Cerebellar cortex (tissue), 1 donor: ENCODE measurements at regions not wholly inside any gene's neighbourhood (a gene's known extent, or its start where the extent isn't known, plus 50 kb on each side); places are given as distances from the start of the nearest gene placed in this dataset.
"Not testable (repeated sequence)": the region's sequence is repeated elsewhere in the genome, so short reads cannot be mapped to it uniquely, and the experiment has no call there.

Experiments
- DNase-seq: peaks from one replicate; pipeline ENCODE4 v3.0.0-alpha.2; 2015; ENCODE audit warnings: low spot score

GRCh38 chr1:116298213-116298579 is 74.8 kb upstream of the ATP1A1 start:
- DNase-seq, result not testable (repeated sequence)

DNA sequence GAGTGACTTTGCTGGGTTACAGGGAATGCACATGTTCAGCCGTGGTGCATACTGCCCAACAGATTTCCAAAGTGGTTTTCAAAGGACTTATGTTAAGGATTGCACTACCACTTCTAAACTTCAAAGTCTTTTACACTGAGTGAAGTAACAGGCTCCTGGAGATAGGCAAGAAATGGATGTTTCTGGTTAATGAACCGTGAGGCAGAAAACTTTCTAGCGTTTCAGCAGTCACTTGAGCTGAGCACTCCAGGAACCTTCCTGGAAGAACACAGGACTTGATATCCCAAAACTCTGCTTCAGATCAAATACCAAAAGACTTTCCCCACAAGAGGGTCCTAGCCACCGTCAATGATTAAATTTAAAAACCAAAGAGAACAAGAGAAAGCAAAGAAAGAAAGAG is 74.3 kb upstream of the ATP1A1 start:
- DNase-seq, result no peak

DNA sequence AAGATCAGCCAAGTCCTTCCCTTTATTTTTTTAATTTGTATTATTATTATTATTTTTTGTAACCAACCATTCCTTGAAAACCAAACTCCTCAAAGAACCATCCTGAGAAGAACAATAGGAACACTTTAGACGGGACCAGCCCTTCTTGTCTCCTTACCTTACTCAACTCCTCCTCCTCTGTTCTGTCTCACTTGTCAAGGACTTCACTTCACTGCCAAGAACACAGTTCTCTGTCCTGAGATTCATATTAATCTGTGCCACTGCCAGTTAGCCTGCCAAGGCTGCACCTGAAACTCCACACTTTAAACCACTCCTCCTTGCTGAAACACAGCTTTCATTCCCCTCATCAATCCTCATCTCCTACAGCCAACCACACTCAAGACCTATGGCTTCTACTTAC is 73.8 kb upstream of the ATP1A1 start:
- no peak for DNase-seq

DNA sequence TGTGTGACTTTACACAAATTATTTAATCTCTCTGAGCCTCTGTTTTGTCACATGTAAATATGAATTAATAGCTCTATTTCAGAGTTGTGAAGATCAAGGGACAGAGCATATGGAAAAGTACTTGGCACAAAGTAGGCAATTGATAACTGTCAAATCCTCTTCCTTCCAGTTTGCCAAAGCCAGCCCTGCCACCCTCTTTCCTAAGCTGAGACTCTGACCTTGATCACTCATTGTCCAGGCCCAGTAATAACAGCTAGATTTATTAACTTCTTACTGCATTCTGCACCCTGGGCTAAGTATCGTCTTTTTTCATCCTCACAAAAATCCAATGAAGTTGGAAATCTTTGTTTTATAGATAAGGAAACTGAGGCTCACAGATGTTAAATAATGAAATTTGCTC is 70.8 kb upstream of the ATP1A1 start:
- no peak for DNase-seq

- no peak for DNase-seq
Measured at GRCh38 chr1:116306102-116306501, 66.9 kb upstream of the ATP1A1 start.

GRCh38 chr1:116306840-116307442 is 66.1 kb upstream of the ATP1A1 start:
- no peak for DNase-seq

DNA sequence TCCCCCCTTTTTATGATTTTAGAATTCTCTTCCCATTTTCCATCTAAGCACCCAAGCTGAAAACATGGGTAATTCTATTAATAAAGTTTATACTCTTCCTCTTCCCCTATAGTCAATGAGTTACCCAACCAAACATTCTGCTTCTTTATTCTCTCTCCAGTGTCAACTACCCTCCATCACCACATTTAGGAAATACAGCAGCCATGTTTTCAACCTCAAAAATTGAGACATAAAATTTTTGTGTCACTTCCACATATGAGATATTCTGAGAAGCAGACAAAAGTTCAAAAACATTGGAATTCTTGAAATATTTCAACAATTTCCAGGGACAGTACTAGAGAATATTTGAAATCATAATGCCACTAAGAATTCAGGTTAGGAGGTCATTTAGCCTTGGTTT is 64.8 kb upstream of the ATP1A1 start:
- no peak for DNase-seq

DNA sequence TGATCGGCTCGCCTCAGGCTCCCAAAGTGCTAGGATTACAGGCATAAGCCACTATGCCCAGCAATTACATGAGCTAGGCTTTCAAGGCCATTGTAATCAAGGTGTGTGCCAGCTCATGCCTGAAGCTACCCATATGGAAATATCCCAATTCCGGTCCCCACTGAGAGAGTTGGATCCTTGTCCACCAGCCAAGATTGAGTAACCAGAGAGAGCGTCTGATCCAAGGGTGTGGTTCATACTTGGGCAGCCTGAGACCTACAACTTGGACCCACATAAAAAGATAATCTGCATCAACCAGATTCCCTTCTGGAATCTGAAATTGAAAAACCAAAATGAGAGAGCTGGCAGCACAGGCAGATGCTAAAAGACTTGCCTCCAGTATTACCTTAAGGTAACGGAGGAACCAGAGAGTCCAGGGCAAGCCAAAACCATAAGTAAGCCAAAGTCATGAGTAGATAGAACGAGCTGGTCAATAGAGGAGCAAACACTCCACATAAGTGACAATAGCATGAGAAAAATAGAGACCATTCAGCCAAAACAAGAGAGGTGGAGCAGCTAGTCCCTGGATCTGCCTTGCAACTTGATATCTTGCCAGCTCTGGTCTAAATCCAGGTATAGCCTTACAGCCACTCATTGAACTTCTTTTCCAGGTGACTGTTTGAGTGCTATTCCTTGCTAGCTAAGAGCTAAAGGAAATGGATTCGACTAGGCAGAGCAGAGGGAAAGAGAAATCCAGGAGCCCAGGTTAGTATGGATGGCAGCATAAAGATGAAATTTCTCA is 63.8 kb upstream of the ATP1A1 start:
- DNase-seq, result peak; percentile 31

- DNase-seq, result no peak
Measured at GRCh38 chr1:116310180-116310579, 62.9 kb upstream of the ATP1A1 start.

DNA sequence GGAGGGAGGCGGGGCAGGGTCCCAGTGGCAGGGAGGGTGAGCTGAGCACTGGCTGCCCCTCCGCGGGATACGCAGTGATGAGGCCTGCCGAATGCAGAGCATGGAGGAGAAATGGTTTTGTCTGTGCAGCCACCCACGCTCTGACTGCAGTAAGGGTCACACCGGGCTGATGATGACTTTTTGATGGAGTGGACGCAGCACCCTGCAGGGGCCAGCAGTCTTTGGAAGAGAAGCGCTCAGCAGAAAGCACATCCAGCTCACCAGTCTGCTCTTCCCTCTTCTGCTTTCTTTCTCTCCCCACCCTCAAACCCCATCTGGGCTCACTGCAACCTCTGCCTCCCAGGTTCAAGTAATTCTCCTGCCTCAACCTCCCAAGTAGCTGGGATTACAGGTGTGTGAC is 61.9 kb upstream of the ATP1A1 start:
- no peak for DNase-seq

- no peak for DNase-seq
Measured at GRCh38 chr1:116311756-116312680, 61.0 kb upstream of the ATP1A1 start.

GRCh38 chr1:116312681-116313069 is 60.4 kb upstream of the ATP1A1 start:
- no peak for DNase-seq

DNA sequence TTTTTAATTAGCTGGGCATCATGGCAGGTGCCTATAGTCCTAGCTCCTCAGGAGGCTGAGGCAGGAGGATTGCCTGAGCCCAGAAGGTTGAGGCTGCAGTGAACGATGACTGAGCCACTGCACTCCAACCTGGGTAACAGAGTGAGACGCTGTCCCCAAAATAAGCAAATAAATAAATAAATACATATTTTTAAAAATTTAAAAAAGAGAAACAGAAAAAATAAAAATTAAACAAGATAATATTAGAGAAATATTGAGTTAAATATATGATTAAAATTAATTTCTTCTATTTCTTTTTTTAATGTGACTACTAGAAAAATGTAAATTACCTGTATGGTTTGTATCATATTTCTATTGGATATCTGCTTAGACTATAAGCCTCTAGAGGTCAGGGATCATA is 59.3 kb upstream of the ATP1A1 start:
- no peak for DNase-seq

DNA sequence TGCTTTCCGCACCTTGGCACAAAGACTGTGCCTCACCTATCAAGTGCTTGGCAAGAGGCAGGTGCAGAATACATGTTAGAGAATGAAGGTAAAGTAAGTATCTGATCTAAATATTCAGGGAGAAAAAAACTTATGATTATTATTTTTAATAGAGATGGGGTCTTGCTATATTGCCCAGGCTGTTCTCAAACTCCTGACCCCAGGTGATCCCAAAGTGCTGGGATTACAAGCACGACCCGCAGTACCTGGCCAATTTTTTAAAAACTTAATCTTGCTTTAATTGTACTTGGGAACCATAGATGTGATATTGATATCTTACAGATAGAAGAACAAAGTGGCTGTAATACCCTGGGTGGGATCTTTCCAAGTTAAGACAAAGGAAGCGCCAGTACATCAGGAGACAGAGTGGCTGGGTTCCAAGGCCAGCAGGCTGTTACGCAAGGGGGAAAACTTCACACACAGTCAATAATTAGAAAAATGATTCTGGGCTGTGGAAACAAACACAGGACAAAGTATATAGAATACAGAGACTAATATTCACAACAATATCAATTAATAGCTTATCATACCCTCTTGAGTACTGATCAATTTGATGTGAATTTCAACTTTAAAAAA is 58.6 kb upstream of the ATP1A1 start:
- no peak for DNase-seq

GRCh38 chr1:116316373-116316772 is 56.7 kb upstream of the ATP1A1 start:
- no peak for DNase-seq

DNA sequence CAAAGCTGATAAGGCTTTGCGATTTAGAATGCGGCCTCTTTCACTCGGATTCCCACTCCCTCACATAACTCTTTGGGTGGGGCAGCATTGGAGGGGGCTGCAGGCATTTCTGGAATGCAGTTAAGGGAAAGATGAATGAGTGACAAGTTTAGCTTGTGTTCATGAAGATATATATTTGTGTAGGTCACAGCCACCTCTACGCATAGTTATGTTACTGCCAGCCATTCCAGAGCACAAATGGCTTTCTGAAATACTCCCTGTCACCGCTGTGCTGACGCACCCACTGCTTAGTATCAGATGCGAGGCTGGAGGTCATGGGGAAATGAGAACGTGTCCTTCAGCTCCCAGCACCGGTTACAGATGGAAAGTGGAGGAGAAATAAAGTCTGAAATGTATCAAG is 54.1 kb upstream of the ATP1A1 start:
- DNase-seq, result no peak

DNA sequence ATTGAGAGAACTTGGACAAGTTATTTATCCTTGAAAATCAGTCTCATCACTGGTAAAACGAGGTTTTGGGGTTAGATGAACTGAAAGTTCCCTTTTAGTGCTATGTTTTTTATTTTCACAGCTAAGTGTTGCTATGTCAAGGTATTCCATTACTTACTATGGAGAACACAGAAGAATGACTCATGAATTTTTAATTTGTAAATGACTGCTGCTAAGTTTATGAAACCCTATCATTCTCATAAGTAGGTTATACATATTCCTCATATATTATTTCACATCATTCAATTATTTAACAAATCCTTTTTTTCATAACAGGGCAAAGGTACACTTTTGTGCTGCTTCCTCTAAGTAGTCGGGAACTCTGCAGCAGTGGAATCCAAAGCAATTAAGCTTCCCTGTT is 52.2 kb upstream of the ATP1A1 start:
- DNase-seq, result no peak

DNA sequence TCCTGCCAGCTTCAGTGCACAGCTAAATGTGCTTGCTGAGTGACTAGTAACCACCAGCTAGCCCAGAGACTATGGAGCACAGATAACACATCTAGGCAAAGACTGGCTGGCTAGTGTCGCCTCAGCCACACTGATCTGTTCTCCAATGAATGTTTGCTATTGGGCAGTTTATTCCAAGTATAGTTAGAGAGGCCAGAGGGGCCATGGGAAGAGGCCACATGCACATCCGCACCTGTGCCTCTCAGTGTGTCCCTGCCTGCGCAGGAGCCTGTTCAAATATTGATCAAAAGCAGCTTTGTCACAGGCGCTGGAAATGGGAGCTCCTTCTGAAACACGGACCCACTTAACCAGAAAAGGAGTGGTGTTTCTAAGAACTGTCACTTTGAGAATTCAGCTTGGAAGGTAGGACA is 51.3 kb upstream of the ATP1A1 start:
- DNase-seq, result no peak

- no peak for DNase-seq
Measured at GRCh38 chr1:116322752-116323405, 50.2 kb upstream of the ATP1A1 start.
